RWPE1 (cell line): ENCODE measurements at regions not wholly inside any gene's neighbourhood (a gene's known extent, or its start where the extent isn't known, plus 50 kb on each side); places are given as distances from the start of the nearest gene placed in this dataset.

Source experiments
- CTCF ChIA-PET: fragments of 350-600 bp; sonication (Branson Sonifier 250); formaldehyde crosslinking; extraction: SDS; loops from one replicate; lab custom pipeline; 2021; lab: Yijun Ruan, JAX
- POLR2A ChIA-PET: fragments of 400-600 bp; formaldehyde crosslinking; extraction: SDS; loops from one replicate; lab custom pipeline; 2020; ENCODE audit warnings: antibody characterized with exemption; ENCODE audit not compliant: low non-redundant PET; lab: Yijun Ruan, JAX
- DNase-seq: peaks from one replicate; pipeline ENCODE4 v3.0.0; 2012; ENCODE audit warnings: low spot score
- H3K27ac ChIP-seq: fragments of 450-650 bp; 2 replicates; pipeline ENCODE4 v1.5.1; 2017
- TF ChIP-seq, protein P1 (sequence below): fragments of 450-650 bp; conservative IDR thresholded peaks from 2 replicates; pipeline ENCODE4 v1.5.1; 2017; ENCODE audit warnings: low read depth, mild to moderate bottlenecking

DNA sequence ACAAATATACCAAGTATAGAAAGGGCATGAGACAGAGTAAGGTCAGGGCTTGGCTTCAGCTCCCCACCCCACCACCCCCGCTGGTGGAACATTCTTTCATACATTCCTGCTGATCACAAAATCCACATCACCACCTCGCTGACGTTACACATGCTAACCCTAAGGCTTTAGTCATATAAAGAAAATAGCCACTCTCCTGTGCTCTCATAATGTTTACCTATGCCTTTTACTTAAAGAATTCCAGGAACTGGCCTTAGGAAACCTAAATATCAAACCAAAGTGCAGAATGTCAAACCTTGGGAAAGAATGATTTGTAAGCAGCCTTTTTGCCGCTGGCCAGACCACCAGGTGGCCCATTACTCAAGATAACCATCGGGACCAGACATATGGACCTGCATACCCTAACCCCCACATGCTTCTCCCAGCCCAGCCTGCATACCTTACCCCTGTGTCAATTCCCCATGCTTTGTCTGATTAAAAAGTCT is 136.3 kb upstream of the SLC39A10 start:
- TF ChIP-seq, protein P1, sequence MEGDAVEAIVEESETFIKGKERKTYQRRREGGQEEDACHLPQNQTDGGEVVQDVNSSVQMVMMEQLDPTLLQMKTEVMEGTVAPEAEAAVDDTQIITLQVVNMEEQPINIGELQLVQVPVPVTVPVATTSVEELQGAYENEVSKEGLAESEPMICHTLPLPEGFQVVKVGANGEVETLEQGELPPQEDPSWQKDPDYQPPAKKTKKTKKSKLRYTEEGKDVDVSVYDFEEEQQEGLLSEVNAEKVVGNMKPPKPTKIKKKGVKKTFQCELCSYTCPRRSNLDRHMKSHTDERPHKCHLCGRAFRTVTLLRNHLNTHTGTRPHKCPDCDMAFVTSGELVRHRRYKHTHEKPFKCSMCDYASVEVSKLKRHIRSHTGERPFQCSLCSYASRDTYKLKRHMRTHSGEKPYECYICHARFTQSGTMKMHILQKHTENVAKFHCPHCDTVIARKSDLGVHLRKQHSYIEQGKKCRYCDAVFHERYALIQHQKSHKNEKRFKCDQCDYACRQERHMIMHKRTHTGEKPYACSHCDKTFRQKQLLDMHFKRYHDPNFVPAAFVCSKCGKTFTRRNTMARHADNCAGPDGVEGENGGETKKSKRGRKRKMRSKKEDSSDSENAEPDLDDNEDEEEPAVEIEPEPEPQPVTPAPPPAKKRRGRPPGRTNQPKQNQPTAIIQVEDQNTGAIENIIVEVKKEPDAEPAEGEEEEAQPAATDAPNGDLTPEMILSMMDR, result no peak
- ChIA-PET POLR2A (no interaction called here), CTCF (no interaction called here)
- peak; percentile 45 for DNase-seq
- H3K27ac ChIP-seq, result no peak overlapping the region

DNA sequence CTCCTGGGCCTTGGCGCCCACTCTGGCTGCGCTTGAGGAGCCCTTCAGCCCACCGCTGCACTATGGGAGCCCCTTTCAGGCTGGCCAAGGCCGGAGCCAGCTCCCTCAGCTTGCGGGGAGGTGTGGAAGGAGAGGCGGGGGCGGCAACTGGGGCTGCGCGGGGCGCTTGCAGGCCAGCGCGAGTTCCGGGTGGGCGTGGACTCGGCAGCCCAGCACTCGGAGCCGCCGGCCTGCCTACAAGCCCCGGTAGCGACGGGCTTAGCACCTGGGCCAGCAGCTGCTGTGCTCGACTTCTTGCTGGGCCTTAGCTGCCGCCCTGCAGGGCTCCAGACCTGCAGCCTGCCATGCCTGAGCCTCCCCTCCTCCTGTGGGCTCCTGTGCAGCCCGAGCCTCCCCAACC is 141.5 kb upstream of the SLC39A10 start:
- ChIA-PET POLR2A (no interaction called here), CTCF (interaction anchor here (0.6 kb wide), 1 partner anchor 441 kb away, joined by 4 read pairs; no protein-coding TSS in a partner anchor)
- DNase-seq, result no peak
- TF ChIP-seq, protein P1, result no peak
- H3K27ac ChIP-seq, result no peak overlapping the region

DNA sequence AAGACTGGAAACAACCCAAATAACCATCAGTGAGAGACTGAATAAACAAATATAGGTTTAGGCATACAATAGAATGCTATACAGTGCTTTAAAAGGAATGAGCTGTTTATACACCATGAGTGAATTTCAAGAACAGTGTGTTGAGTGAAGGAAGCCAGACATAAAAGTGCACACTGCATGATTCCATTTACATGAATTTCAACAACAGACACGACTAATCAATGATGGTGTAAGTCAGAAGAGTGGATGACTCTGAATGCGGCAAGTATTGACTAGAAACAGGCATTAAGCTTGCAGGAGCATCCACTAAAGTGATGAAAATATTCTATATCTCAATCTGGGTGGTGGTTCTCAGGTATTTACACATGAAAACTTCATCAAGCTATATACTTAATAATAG is 142.7 kb upstream of the SLC39A10 start:
- no peak overlapping the region for H3K27ac ChIP-seq
- no peak for DNase-seq
- POLR2A ChIA-PET, result no interaction called here
- TF ChIP-seq, protein P1, result no peak
- CTCF ChIA-PET, result interaction anchor here (0.6 kb wide), 1 partner anchor 519 kb away, joined by 3 read pairs; no protein-coding TSS in a partner anchor

DNA sequence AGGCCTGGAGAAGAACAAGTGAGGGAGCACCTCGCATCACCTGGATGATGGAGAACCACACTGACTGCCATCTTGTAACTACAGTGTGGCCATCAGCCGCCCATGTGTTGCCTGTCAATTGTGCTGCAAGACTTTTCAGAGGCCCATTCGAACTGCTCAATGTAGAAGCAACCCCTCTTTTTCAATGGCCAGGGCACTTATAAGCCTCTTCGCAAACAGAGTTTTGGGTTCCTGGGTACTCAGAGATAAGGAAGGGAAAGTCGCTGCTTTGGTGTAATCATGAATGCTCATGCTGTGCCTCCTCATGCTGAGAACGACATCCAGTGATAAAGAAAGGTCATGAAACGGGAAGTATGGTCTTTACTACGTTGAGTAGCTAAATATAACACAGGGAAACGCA is 143.9 kb upstream of the SLC39A10 start:
- ChIA-PET CTCF (no interaction called here), POLR2A (no interaction called here)
- no peak overlapping the region for H3K27ac ChIP-seq
- DNase-seq, result no peak
- TF ChIP-seq, protein P1, result no peak

DNA sequence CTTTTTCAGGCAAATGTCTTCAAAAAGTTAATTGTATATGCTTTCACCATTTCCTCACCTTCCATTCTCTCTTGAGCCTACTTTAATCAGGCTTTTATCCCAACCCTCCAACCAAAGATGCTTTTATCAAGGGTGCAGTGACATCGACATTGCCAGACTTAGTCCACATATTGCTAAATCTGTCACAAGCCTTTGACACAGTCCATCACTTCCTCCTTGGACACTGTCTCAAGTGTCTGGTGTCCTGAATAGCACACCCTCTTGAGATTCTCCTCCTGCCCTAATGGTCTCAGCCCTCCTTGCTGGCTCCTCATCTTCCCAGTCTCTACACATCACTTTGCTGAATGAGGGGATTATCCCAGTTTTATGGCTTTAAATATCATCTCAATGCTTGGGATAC is 147.5 kb upstream of the SLC39A10 start:
- POLR2A ChIA-PET, result no interaction called here
- no peak overlapping the region for H3K27ac ChIP-seq
- CTCF ChIA-PET, result interaction anchor here (0.6 kb wide), 1 partner anchor 1057 kb away, joined by 4 read pairs; no protein-coding TSS in a partner anchor
- DNase-seq, result no peak
- TF ChIP-seq, protein P1, result no peak

DNA sequence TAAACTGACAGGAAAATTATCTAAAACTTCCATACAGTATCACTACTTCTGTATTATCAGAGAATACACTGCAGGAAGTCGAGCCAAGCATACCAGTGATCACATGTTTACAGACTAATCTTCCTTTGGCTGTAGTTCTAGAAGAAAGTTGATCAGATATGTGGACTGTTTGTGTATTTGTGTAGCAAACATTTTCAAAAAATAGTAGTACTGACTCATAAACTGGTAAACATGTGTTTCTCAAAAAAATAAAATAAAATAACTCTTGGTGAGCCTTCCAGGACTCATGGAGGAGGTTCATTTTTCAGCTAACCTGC is 148.9 kb upstream of the SLC39A10 start:
- CTCF ChIA-PET, result no interaction called here
- TF ChIP-seq, protein P1, result no peak
- H3K27ac ChIP-seq, result no peak overlapping the region
- DNase-seq, result no peak
- POLR2A ChIA-PET, result no interaction called here
